LHCN-M2 (cell line): ENCODE measurements at regions not wholly inside any gene's neighbourhood (a gene's known extent, or its start where the extent isn't known, plus 50 kb on each side); places are given as distances from the start of the nearest gene placed in this dataset.
A peak's percentile ranks its signal among the peaks of the same experiment; 100 is the strongest.

Experiments used
- DNase-seq: peaks from one replicate; pipeline ENCODE4 v3.0.0-alpha.2; 2012; ENCODE audit warnings: low read depth

GRCh38 chr2:82511894-82512293 is 1947.2 kb downstream of the SUCLG1 start:
- peak; percentile 6 for DNase-seq

- DNase-seq = no peak
These were observed 1950.4 kb downstream of the SUCLG1 start for GRCh38 chr2:82508702-82509101.

GRCh38 chr2:82507657-82508056 is 1951.4 kb downstream of the SUCLG1 start:
- no peak for DNase-seq

- no peak for DNase-seq
These were observed 1957.9 kb downstream of the SUCLG1 start for GRCh38 chr2:82501217-82501616.

GRCh38 chr2:82498777-82499443 is 1960.2 kb downstream of the SUCLG1 start:
- DNase-seq = no peak

- no peak for DNase-seq
These were observed 1964.3 kb downstream of the SUCLG1 start for GRCh38 chr2:82494739-82495138.

- DNase-seq = no peak
These were observed 1967.5 kb downstream of the SUCLG1 start for GRCh38 chr2:82491591-82491990.

GRCh38 chr2:82487354-82487753 is 1971.7 kb downstream of the SUCLG1 start:
- DNase-seq = no peak

- no peak for DNase-seq
These were observed 1973.4 kb downstream of the SUCLG1 start for GRCh38 chr2:82485701-82486100.

- no peak for DNase-seq
These were observed 1977.9 kb downstream of the SUCLG1 start for GRCh38 chr2:82481207-82481606.

- DNase-seq = peak; percentile 10
These were observed 1980.4 kb downstream of the SUCLG1 start for GRCh38 chr2:82478641-82479040.

GRCh38 chr2:82476094-82476493 is 1983.0 kb downstream of the SUCLG1 start:
- no peak for DNase-seq

- DNase-seq = no peak
These were observed 2030.8 kb downstream of the SUCLG1 start for GRCh38 chr2:82428251-82428650.

- no peak for DNase-seq
These were observed 2047.1 kb downstream of the SUCLG1 start for GRCh38 chr2:82412021-82412420.

- peak; percentile 29 for DNase-seq
These were observed 2048.0 kb downstream of the SUCLG1 start for GRCh38 chr2:82411071-82411470.

GRCh38 chr2:82395531-82395930 is 2063.5 kb downstream of the SUCLG1 start:
- no peak for DNase-seq

- no peak for DNase-seq
These were observed 2067.7 kb downstream of the SUCLG1 start for GRCh38 chr2:82391386-82391785.

- no peak for DNase-seq
These were observed 2051.1 kb upstream of the LRRTM1 start for GRCh38 chr2:82355622-82356021.

- DNase-seq = no peak
These were observed 2041.4 kb upstream of the LRRTM1 start for GRCh38 chr2:82345910-82346309.

GRCh38 chr2:82344670-82345069 is 2040.1 kb upstream of the LRRTM1 start:
- DNase-seq = no peak

- no peak for DNase-seq
These were observed 2037.8 kb upstream of the LRRTM1 start for GRCh38 chr2:82342356-82342755.

GRCh38 chr2:82340578-82341053 is 2036.1 kb upstream of the LRRTM1 start:
- peak; percentile 64 for DNase-seq

- DNase-seq = no peak
These were observed 2035.3 kb upstream of the LRRTM1 start for GRCh38 chr2:82339805-82340204.

GRCh38 chr2:82333697-82334096 is 2029.1 kb upstream of the LRRTM1 start:
- no peak for DNase-seq
